Loucy (cell line): ENCODE measurements at regions not wholly inside any gene's neighbourhood (a gene's known extent, or its start where the extent isn't known, plus 50 kb on each side); places are given as distances from the start of the nearest gene placed in this dataset.

Experiments used
- CTCF ChIP-seq: fragments of 200-600 bp; sonication (generic); conservative IDR thresholded peaks from 2 replicates; pipeline ENCODE4 v1.5.1; 2014; ENCODE audit warnings: mild to moderate bottlenecking, antibody characterized with exemption, low read length
- EZH2phosphoT487 ChIP-seq: fragments of 200-600 bp; IDR thresholded peaks from 2 replicates; pipeline ENCODE4 v1.6.1; 2018; ENCODE audit warnings: antibody characterized with exemption, mild to moderate bottlenecking, moderate library complexity, borderline replicate concordance

GRCh38 chr2:198763793-198764192, 693.9 kb downstream of the SATB2 start:
- TF ChIP-seq CTCF (no peak), EZH2phosphoT487 (no peak)
